HG02852 (cell line): ENCODE measurements at regions not wholly inside any gene's neighbourhood (a gene's known extent, or its start where the extent isn't known, plus 50 kb on each side); places are given as distances from the start of the nearest gene placed in this dataset.

Experiments
- ATAC-seq: cut with Tn5 transposase; IDR thresholded peaks from one replicate; pipeline ENCODE4 v1.9.1; 2021; ENCODE audit warnings: mild to moderate bottlenecking, moderate library complexity; ENCODE audit not compliant: unreplicated experiment

DNA sequence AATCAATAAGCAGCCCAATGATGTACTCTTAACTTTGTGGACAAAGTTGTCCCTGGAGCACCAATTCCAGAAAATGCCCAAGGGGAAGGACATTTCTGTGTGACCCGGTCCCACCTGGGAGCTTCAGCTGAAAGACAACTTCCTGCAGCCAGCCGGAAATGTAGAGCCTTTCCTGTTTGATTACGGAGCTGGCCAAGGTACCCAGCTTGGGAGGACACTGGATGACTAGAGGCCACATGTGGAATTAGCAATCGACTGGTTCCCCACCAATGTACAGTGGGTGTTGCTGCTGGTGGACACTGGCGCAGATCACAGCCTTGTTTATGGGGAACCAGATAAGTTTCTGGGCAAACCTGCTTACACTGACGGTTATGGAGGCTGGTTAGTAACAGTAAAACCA, 53.0 kb upstream of the ZC3H15 start:
- ATAC-seq: no peak

DNA sequence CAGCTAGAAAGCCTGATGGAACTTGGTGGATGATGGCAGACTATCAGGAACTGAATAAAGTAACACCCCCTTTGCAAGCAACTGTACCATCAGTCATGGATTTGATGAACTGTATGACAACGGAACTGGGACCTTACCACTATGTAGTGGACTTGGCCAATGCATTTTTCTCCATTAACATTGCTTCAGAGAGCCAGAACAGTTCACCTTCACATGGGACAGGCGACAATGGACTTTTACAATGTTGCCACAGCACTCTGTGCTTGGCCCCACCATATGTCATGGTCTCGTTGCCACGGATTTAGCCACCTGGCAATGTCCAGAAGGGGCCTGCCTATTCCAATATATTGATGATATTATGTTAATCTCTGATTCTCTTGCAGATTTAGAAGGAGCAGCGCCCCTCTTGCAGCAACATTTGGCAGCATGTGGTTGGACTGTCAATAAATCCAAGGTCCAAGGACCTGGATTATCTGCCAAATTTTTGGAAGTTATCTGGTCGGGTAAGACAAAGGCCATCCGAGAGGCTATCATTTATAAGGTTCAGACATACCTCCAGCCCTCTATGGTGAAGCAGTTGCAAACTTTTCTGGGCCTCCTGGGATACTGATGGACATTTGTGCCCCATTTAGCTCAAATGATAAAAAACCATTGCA, 52.2 kb upstream of the ZC3H15 start:
- ATAC-seq: no peak
